Thoracic aorta (tissue), 2 donors: ENCODE measurements at regions not wholly inside any gene's neighbourhood (a gene's known extent, or its start where the extent isn't known, plus 50 kb on each side); places are given as distances from the start of the nearest gene placed in this dataset.

Source experiments
- ATAC-seq: fragments of 150-250 bp; one replicate; pipeline ENCODE4 v1.8.0; 2017; ENCODE audit warnings: low read depth; ENCODE audit not compliant: insufficient number of reproducible peaks, low FRiP score
- DNase-seq: peaks from one replicate; pipeline ENCODE4 v3.0.0-alpha.2; 2020; ENCODE audit warnings: low spot score
- H3K27ac ChIP-seq, 2 donors: fragments of 200-600 bp; sonication (generic); 1 replicate in 1 of 2; 2 replicates in 1 of 2; pipeline ENCODE4 v1.5.1; 2016; ENCODE audit warnings: mild to moderate bottlenecking in 2 of 2, moderate library complexity in 2 of 2
- H3K27me3 ChIP-seq: fragments of 200-600 bp; sonication (generic); replicated peaks from 2 replicates; pipeline ENCODE4 v1.6.0; 2016; ENCODE audit warnings: mild to moderate bottlenecking; ENCODE audit not compliant: insufficient read depth
- H3K36me3 ChIP-seq: fragments of 200-600 bp; sonication (generic); one replicate; pipeline ENCODE4 v1.5.1; 2016
- H3K4me1 ChIP-seq, 2 donors: fragments of 200-600 bp; sonication (generic); 1 replicate in 1 of 2; 2 replicates in 1 of 2; pipeline versions ENCODE4 v1.5.1 to v1.6.0; 2016; ENCODE audit warnings: low read depth in 2 of 2, mild to moderate bottlenecking in 1 of 2; ENCODE audit not compliant: control insufficient read depth in 1 of 2
- H3K4me3 ChIP-seq: fragments of 200-600 bp; sonication (generic); 2 replicates; pipeline ENCODE4 v1.5.1; 2016; ENCODE audit warnings: mild to moderate bottlenecking
- H3K9me3 ChIP-seq: fragments of 200-600 bp; sonication (generic); 2 replicates; pipeline ENCODE4 v1.5.1; 2016
- CTCF ChIP-seq: fragments of 200-600 bp; sonication (generic); IDR thresholded peaks from one replicate; pipeline ENCODE4 v1.5.1; 2019; ENCODE audit warnings: antibody characterized with exemption

- no peak for TF ChIP-seq CTCF
- Histone ChIP-seq H3K9me3 (no peaks in the 10 kb centered on the region), H3K4me1 (no peaks in the 10 kb centered on the region), H3K27ac (no peak overlapping the region), H3K36me3 (no peaks in the 10 kb centered on the region), H3K27me3 (no peaks in the 10 kb centered on the region), H3K4me3 (no peak overlapping the region)
- DNase-seq (no peak), ATAC-seq (no peak)
These were observed 248.3 kb upstream of the CCNG1 start for GRCh38 chr5:163189023-163189553.

- Histone ChIP-seq H3K27me3 (no peaks in the 10 kb centered on the region), H3K36me3 (no peaks in the 10 kb centered on the region), H3K9me3 (no peaks in the 10 kb centered on the region), H3K4me1 (no peaks in the 10 kb centered on the region), H3K27ac (no peak overlapping the region), H3K4me3 (no peak overlapping the region)
- TF ChIP-seq CTCF, result no peak
- ATAC-seq, result no peak
- DNase-seq, result no peak
These were observed 247.1 kb upstream of the CCNG1 start for GRCh38 chr5:163190283-163190682.

GRCh38 chr5:163190784-163191183, 246.6 kb upstream of the CCNG1 start:
- no peaks in the 10 kb centered on the region for H3K36me3 ChIP-seq
- no peaks in the 10 kb centered on the region for H3K27me3 ChIP-seq
- H3K9me3 ChIP-seq, result no peaks in the 10 kb centered on the region
- no peak overlapping the region for H3K27ac ChIP-seq
- no peak for TF ChIP-seq CTCF
- no peak overlapping the region for H3K4me3 ChIP-seq
- no peak for DNase-seq
- H3K4me1 ChIP-seq, result no peaks in the 10 kb centered on the region
- no peak for ATAC-seq

DNA sequence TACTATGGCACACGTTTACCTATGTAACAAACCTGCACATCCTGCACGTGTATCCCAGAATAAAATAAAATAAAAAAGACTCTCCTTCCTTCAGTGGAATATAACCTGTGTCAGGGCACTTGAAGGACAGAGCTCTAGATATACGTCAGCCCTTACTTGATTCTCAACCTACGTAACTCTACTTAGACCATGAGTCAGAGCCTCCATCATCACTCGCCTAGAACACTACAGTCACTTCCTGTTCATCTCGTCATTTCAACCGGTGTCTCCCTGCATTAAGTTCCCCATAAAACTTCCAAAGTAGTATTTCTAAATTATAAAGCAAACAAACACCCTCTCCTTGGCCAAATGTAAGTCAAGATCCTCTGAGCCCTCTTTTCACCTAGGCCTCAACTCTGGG, 243.5 kb upstream of the CCNG1 start:
- ATAC-seq (no peak), DNase-seq (no peak)
- Histone ChIP-seq H3K27ac (no peak overlapping the region), H3K4me3 (no peak overlapping the region), H3K27me3 (no peaks in the 10 kb centered on the region), H3K4me1 (no peaks in the 10 kb centered on the region), H3K9me3 (no peaks in the 10 kb centered on the region), H3K36me3 (no peaks in the 10 kb centered on the region)
- TF ChIP-seq CTCF, result no peak

DNA sequence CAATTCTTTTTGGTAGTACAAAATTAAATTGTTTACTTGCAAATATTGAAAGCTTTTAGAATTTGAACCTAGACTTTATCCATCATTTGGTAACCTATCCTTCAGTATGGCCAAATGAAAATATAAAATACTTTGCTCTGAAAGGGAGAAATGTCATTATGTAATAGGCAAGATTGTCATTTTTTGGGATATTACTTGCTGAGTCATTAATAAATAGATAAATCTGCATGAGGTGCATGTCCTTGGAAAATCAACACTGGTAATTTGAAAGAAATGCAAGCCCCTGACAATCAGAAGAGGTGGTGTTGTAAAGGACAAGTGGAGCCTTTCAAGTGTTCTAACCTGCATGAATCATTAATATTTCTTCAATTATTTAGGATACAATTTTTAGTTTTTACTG, 231.8 kb upstream of the CCNG1 start:
- Histone ChIP-seq H3K4me1 (no peaks in the 10 kb centered on the region), H3K9me3 (no peaks in the 10 kb centered on the region), H3K36me3 (no peaks in the 10 kb centered on the region), H3K27me3 (no peaks in the 10 kb centered on the region), H3K4me3 (no peak overlapping the region), H3K27ac (no peak overlapping the region)
- DNase-seq (no peak), ATAC-seq (no peak)
- TF ChIP-seq CTCF, result no peak
